Sigmoid colon (tissue), 4 donors: ENCODE measurements at regions not wholly inside any gene's neighbourhood (a gene's known extent, or its start where the extent isn't known, plus 50 kb on each side); places are given as distances from the start of the nearest gene placed in this dataset.

Experiments
- CTCF ChIP-seq, 4 experiments: fragments of 450-650 bp in 3 of 4; fragments of 200-600 bp in 1 of 4; IDR thresholded peaks; one replicate each; pipeline ENCODE4 v1.5.1; 2016 to 2019; ENCODE audit warnings: antibody characterized with exemption in 4 of 4, mild to moderate bottlenecking in 3 of 4, moderate library complexity in 2 of 4
- EP300 ChIP-seq, 4 donors: sonication (generic); formaldehyde crosslinking; IDR thresholded peaks; one replicate each; pipeline ENCODE4 v1.6.1; 2017; ENCODE audit warnings: antibody characterized with exemption in 4 of 4
- POLR2A ChIP-seq, 2 donors: fragments of 450-650 bp; IDR thresholded peaks; one replicate each; pipeline ENCODE4 v1.6.1; 2016; ENCODE audit warnings: antibody characterized with exemption in 2 of 2, mild to moderate bottlenecking in 2 of 2, moderate library complexity in 2 of 2
- POLR2AphosphoS5 ChIP-seq, 4 donors: sonication (generic); formaldehyde crosslinking; IDR thresholded peaks; one replicate each; pipeline ENCODE4 v1.6.1; 2017; ENCODE audit warnings: antibody characterized with exemption in 4 of 4

GRCh38 chr13:85028035-85028434 lies 771.2 kb downstream of the SLITRK6 start:
- TF ChIP-seq CTCF (IDR thresholded peaks at IDR 0.05) (no peak), POLR2A (IDR thresholded peaks at IDR 0.05) (no peak), EP300 (IDR thresholded peaks at IDR 0.05) (no peak), POLR2AphosphoS5 (IDR thresholded peaks at IDR 0.05) (no peak)
